Panc1 (cell line): ENCODE measurements at regions not wholly inside any gene's neighbourhood (a gene's known extent, or its start where the extent isn't known, plus 50 kb on each side); places are given as distances from the start of the nearest gene placed in this dataset.

ENCODE experiments used
- ATAC-seq: fragments of 200-7000 bp; cut with Tn5 transposase; 2 replicates; pipeline ENCODE4 v1.9.1; 2020; ENCODE audit warnings: mild to moderate bottlenecking, moderate library complexity
- BruUV-seq: library from RNA; stranded (reverse); fragments of 400-500 nt; replicated peaks from 2 replicates; lab custom pipeline; 2021; lab: Mats Ljungman, UMichigan
- CTCF ChIA-PET: fragments of 300-600 bp; sonication (Branson Sonifier 250); formaldehyde crosslinking; loops from one replicate; lab custom pipeline; 2022; ENCODE audit warnings: antibody characterized with exemption; lab: Charles Lee
- POLR2A ChIA-PET: fragments of 300-600 bp; sonication (Branson Sonifier 250); formaldehyde crosslinking; loops from one replicate; lab custom pipeline; 2022; ENCODE audit warnings: antibody characterized with exemption; lab: Charles Lee
- DNase-seq: peaks from one replicate; pipeline ENCODE4 v3.0.0-alpha.2; 2010; ENCODE audit warnings: low read depth, low spot score
- H3K27ac ChIP-seq: 2 replicates; pipeline ENCODE4 v1.5.1; 2011; ENCODE audit warnings: mild to moderate bottlenecking, low read length, inconsistent platforms
- H3K27me3 ChIP-seq: fragments of 200-500 bp; sonication (Bioruptor generic); 2 replicates; pipeline ENCODE4 v1.6.0; 2014; ENCODE audit warnings: low read length, inconsistent platforms; ENCODE audit not compliant: control insufficient read depth, insufficient read depth
- H3K36me3 ChIP-seq: fragments of 200-500 bp; sonication (Bioruptor generic); 2 replicates; pipeline ENCODE4 v1.5.1; 2014; ENCODE audit warnings: inconsistent platforms, mild to moderate bottlenecking, low read length, moderate library complexity; ENCODE audit not compliant: control insufficient read depth, insufficient read depth
- H3K4me1 ChIP-seq: 2 replicates; pipeline ENCODE4 v1.5.1; 2011; ENCODE audit warnings: inconsistent platforms, mild to moderate bottlenecking, low read length, moderate library complexity; ENCODE audit not compliant: control insufficient read depth, insufficient read depth
- H3K4me3 ChIP-seq, 2 experiments: 2 replicates each; pipeline ENCODE4 v1.5.1; 2011 to 2012; ENCODE audit warnings: low read depth in 2 of 2, low read length in 2 of 2, mild to moderate bottlenecking in 2 of 2, inconsistent platforms in 1 of 2, moderate library complexity in 1 of 2
- H3K9me3 ChIP-seq: fragments of 200-500 bp; sonication (Bioruptor generic); 2 replicates; pipeline ENCODE4 v1.5.1; 2014; ENCODE audit warnings: low read depth, mild to moderate bottlenecking, inconsistent platforms, low read length, moderate library complexity; ENCODE audit not compliant: control insufficient read depth, insufficient read depth
- CTCF ChIP-seq: fragments of 450-650 bp; IDR thresholded peaks from 2 replicates; pipeline ENCODE4 v1.5.1; 2017; ENCODE audit warnings: mild to moderate bottlenecking
- POLR2AphosphoS5 ChIP-seq: IDR thresholded peaks from 2 replicates; pipeline ENCODE4 v1.6.1; 2012; ENCODE audit warnings: mild to moderate bottlenecking, low read depth, low read length, moderate library complexity
- REST ChIP-seq, 2 experiments: IDR thresholded peaks; 2 replicates each; pipeline ENCODE4 v1.6.1; 2011 to 2012; ENCODE audit warnings: low read depth in 2 of 2, control low read depth in 1 of 2, low read length in 1 of 2, mild to moderate bottlenecking in 1 of 2, moderate library complexity in 1 of 2; ENCODE audit not compliant: insufficient read depth in 1 of 2
- SIN3A ChIP-seq: IDR thresholded peaks from 2 replicates; pipeline ENCODE4 v1.6.1; 2012; ENCODE audit warnings: low read depth, mild to moderate bottlenecking, low read length, moderate library complexity, borderline replicate concordance; ENCODE audit not compliant: insufficient read depth
- TCF7L2 ChIP-seq: IDR thresholded peaks from 2 replicates; pipeline ENCODE4 v1.6.1; 2011; ENCODE audit warnings: mild to moderate bottlenecking, low read depth, low read length, inconsistent platforms
- in situ Hi-C: cut with HindIII; loops from 2 replicates; pipeline ENCODE4 v1.10.0; 2016; ENCODE audit warnings: low sequenced_read_pairs, low pct_unique_long_range_greater_than_20kb
- intact Hi-C: fragments of 100-400 bp; cut with micrococcal nuclease; formaldehyde crosslinking; loops from one replicate; pipeline ENCODE4 v1.10.0; 2022; ENCODE audit not compliant: unreplicated experiment

GRCh38 chr11:45017329-45017728 lies 66.6 kb upstream of the TP53I11 start:
- no peak for ATAC-seq
- CTCF ChIA-PET: no interaction called here
- no peak for DNase-seq
- H3K36me3 ChIP-seq: no peaks in the 10 kb centered on the region
- intact Hi-C loops: loop anchor here (10.0 kb wide), 1 partner anchor 73 kb away; no protein-coding TSS in a partner anchor
- in situ Hi-C loops: no loop called here
- BruUV-seq: no TSS peak
- H3K4me1 ChIP-seq: no peaks in the 10 kb centered on the region
- POLR2A ChIA-PET: no interaction called here
- no peak for TF ChIP-seq POLR2AphosphoS5
- no peak for TF ChIP-seq TCF7L2
- TF ChIP-seq CTCF: no peak; the same call in 1 of the 2 replicates
- TF ChIP-seq SIN3A: no peak
- TF ChIP-seq REST (IDR thresholded peaks at IDR 0.05; ENCODE audit: insufficient read depth in 1 of 2, low read depth in 2 of 2, low read length in 1 of 2): no peak
- no peaks in the 10 kb centered on the region for H3K27me3 ChIP-seq
- H3K9me3 ChIP-seq: no peaks in the 10 kb centered on the region
- no peak overlapping the region for H3K4me3 ChIP-seq
- no peak overlapping the region for H3K27ac ChIP-seq

GRCh38 chr11:45021001-45021400 lies 70.3 kb upstream of the TP53I11 start:
- ChIA-PET CTCF (no interaction called here), POLR2A (no interaction called here)
- Histone ChIP-seq H3K27ac (no peak overlapping the region), H3K36me3 (no peaks in the 10 kb centered on the region), H3K27me3 (no peaks in the 10 kb centered on the region), H3K4me1 (no peaks in the 10 kb centered on the region), H3K4me3 (no peak overlapping the region), H3K9me3 (no peaks in the 10 kb centered on the region)
- DNase-seq (no peak), ATAC-seq (no peak)
- in situ Hi-C loops: no loop called here
- intact Hi-C loops: no loop called here
- no peak for TF ChIP-seq SIN3A
- TF ChIP-seq REST (IDR thresholded peaks at IDR 0.05; ENCODE audit: insufficient read depth in 1 of 2, low read depth in 2 of 2, low read length in 1 of 2): no peak
- TF ChIP-seq CTCF: no peak
- no peak for TF ChIP-seq POLR2AphosphoS5
- no peak for TF ChIP-seq TCF7L2
- no TSS peak for BruUV-seq
